HG03175 (cell line): ENCODE measurements at regions not wholly inside any gene's neighbourhood (a gene's known extent, or its start where the extent isn't known, plus 50 kb on each side); places are given as distances from the start of the nearest gene placed in this dataset.
"Not testable (repeated sequence)": the region's sequence is repeated elsewhere in the genome, so short reads cannot be mapped to it uniquely, and the experiment has no call there.

Source experiments
- ATAC-seq: cut with Tn5 transposase; IDR thresholded peaks from one replicate; pipeline ENCODE4 v1.9.1; 2021; ENCODE audit warnings: mild to moderate bottlenecking, moderate library complexity; ENCODE audit not compliant: unreplicated experiment

GRCh38 chr2:117614823-117615534 is 199.5 kb upstream of the DDX18 start:
- ATAC-seq = no peak

- ATAC-seq = no peak
Measured at GRCh38 chr2:117618607-117619006, 195.9 kb upstream of the DDX18 start.

- ATAC-seq = no peak
Measured at GRCh38 chr2:117621326-117621725, 193.2 kb upstream of the DDX18 start.

GRCh38 chr2:117623175-117623574 is 191.3 kb upstream of the DDX18 start:
- not testable (repeated sequence) for ATAC-seq

- ATAC-seq = no peak
Measured at GRCh38 chr2:117631152-117631945, 183.1 kb upstream of the DDX18 start.

- no peak for ATAC-seq
Measured at GRCh38 chr2:117635481-117635880, 179.0 kb upstream of the DDX18 start.

- ATAC-seq = no peak
Measured at GRCh38 chr2:117639401-117639800, 175.1 kb upstream of the DDX18 start.

GRCh38 chr2:117644403-117644802 is 170.1 kb upstream of the DDX18 start:
- ATAC-seq = no peak

GRCh38 chr2:117645458-117645857 is 169.0 kb upstream of the DDX18 start:
- ATAC-seq = no peak

GRCh38 chr2:117646099-117646498 is 168.4 kb upstream of the DDX18 start:
- ATAC-seq = no peak

GRCh38 chr2:117646872-117647271 is 167.6 kb upstream of the DDX18 start:
- no peak for ATAC-seq

- ATAC-seq = no peak
Measured at GRCh38 chr2:117656546-117656945, 157.9 kb upstream of the DDX18 start.

- no peak for ATAC-seq
Measured at GRCh38 chr2:117661619-117662018, 152.9 kb upstream of the DDX18 start.

- ATAC-seq = no peak
Measured at GRCh38 chr2:117674172-117674571, 140.3 kb upstream of the DDX18 start.

GRCh38 chr2:117679952-117680351 is 134.5 kb upstream of the DDX18 start:
- ATAC-seq = no peak

- no peak for ATAC-seq
Measured at GRCh38 chr2:117684919-117685318, 129.6 kb upstream of the DDX18 start.

- ATAC-seq = peak; percentile 99
Measured at GRCh38 chr2:117686699-117687098, 127.8 kb upstream of the DDX18 start.

GRCh38 chr2:117691595-117691994 is 122.9 kb upstream of the DDX18 start:
- ATAC-seq = no peak

- ATAC-seq = no peak
Measured at GRCh38 chr2:117692001-117692763, 122.3 kb upstream of the DDX18 start.

- no peak for ATAC-seq
Measured at GRCh38 chr2:117693154-117693553, 121.3 kb upstream of the DDX18 start.

GRCh38 chr2:117693651-117694050 is 120.8 kb upstream of the DDX18 start:
- ATAC-seq = no peak

GRCh38 chr2:117698287-117698686 is 116.2 kb upstream of the DDX18 start:
- ATAC-seq = no peak
